ENCODE measurements at regions not wholly inside any gene's neighbourhood (a gene's known extent, or its start where the extent isn't known, plus 50 kb on each side); places are given as distances from the start of the nearest gene placed in this dataset.

DNA sequence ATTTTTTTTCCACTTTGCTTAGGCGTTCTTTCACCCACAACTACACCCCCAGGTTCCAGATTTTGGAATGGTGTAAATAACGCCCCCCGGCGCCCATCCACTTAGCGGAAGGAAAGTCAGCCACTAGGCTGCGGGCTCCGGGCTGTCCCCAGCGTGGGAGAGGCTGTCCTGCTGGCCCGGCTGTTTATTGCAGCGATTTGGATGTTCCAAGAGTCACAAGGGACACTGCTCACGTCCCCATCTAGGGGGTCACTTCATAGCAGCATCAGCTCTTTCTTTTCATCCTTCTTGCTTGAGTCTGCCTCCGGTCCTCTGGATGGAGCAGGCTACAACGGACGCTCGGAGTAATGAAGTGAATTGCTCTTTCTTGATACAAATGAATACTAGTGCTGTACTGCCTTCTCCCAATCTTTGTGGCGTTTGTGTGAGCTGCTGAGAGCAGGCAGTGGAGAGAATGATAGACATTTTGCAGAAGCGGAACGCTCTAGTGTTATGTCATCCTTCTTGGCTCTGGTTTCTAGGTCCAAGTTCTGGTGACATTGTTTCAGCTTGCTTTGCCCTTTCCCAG lies 50.7 kb upstream of the PAIP2B start:
- no peak overlapping the region for H3K27ac ChIP-seq (ENCODE audit: insufficient read depth, low read length, poor library complexity, severe bottlenecking)
- no peak overlapping the region for H3K4me3 ChIP-seq (ENCODE audit: insufficient read depth, low read depth, low read length, poor library complexity, severe bottlenecking)
- H3K36me3 ChIP-seq (ENCODE audit: control insufficient read depth, insufficient read depth, low read length) = no peaks in the 10 kb centered on the region
- no peaks in the 10 kb centered on the region for H3K9me3 ChIP-seq (ENCODE audit: control insufficient read depth, low read length)
- peaks cover 26% of the 10 kb centered on the region for H3K27me3 ChIP-seq (replicated peaks; ENCODE audit: control insufficient read depth, insufficient read depth, low read length, poor library complexity, severe bottlenecking)
- peak in 1 of 3 donors; percentile 1 for DNase-seq
- H3K4me1 ChIP-seq (ENCODE audit: control insufficient read depth, insufficient read depth, low read length, poor library complexity, severe bottlenecking) = peaks cover 12% of the 10 kb centered on the region

- Histone ChIP-seq H3K4me1 (ENCODE audit: control insufficient read depth, insufficient read depth, low read length, poor library complexity, severe bottlenecking) (peaks cover 12% of the 10 kb centered on the region), H3K36me3 (ENCODE audit: control insufficient read depth, insufficient read depth, low read length) (no peaks in the 10 kb centered on the region), H3K9me3 (ENCODE audit: control insufficient read depth, low read length) (no peaks in the 10 kb centered on the region), H3K27ac (ENCODE audit: insufficient read depth, low read length, poor library complexity, severe bottlenecking) (no peak overlapping the region), H3K4me3 (ENCODE audit: insufficient read depth, low read depth, low read length, poor library complexity, severe bottlenecking) (peak overlapping the region; percentile 56), H3K27me3 (replicated peaks; ENCODE audit: control insufficient read depth, insufficient read depth, low read length, poor library complexity, severe bottlenecking) (peaks cover 26% of the 10 kb centered on the region)
- no peak for DNase-seq
Measured at GRCh38 chr2:71277147-71277475, 50.2 kb upstream of the PAIP2B start.

DNA sequence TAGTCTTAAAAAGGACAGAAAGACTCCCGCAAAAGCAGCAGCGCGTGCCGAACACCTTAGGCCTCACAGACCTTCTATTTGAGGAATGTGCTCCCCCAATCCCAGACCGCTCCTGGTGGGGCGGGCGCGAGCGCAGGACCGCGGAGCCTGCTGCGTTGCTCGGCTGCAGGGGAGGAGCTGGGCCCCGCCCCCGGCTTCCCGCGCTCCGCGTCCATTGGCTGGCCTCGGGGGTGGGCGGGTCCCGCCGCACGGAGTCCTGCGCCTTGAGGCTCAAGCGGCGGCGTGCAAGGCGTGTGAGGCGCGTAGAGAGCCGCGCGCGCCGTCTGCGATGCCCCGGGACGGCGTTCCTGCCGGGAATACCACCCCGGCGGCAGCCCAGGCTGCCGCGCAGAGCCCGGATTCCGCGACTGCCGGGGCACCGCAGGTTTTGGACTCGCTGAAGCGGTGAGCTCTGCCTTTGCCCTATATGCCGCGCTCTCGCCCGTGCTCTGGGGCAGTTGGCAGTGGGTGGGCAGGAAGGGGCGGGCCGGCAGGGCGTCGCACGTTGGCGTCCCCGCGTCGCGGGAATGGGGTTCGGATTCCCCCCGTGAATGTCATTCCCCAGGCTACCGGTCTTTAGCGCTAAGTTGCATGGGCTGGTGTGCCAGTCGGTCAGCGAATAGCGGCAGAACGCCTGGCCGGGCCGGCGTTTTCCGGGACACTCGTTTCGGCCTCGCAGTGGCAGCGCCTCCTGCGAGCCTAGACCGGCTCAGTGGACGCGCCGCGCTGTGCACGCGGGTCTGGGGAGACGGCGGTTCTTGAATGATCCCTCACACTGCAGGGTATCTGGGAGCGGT lies 49.6 kb upstream of the PAIP2B start:
- Histone ChIP-seq H3K27ac (ENCODE audit: insufficient read depth, low read length, poor library complexity, severe bottlenecking) (no peak overlapping the region), H3K4me3 (ENCODE audit: insufficient read depth, low read depth, low read length, poor library complexity, severe bottlenecking) (peak overlapping the region; percentile 56), H3K27me3 (replicated peaks; ENCODE audit: control insufficient read depth, insufficient read depth, low read length, poor library complexity, severe bottlenecking) (peaks cover 26% of the 10 kb centered on the region), H3K36me3 (ENCODE audit: control insufficient read depth, insufficient read depth, low read length) (no peaks in the 10 kb centered on the region), H3K4me1 (ENCODE audit: control insufficient read depth, insufficient read depth, low read length, poor library complexity, severe bottlenecking) (peaks cover 12% of the 10 kb centered on the region), H3K9me3 (ENCODE audit: control insufficient read depth, low read length) (no peaks in the 10 kb centered on the region)
- peak; percentile 46 to 69 (median 68) for DNase-seq
